ENCODE measurements at regions not wholly inside any gene's neighbourhood (a gene's known extent, or its start where the extent isn't known, plus 50 kb on each side); places are given as distances from the start of the nearest gene placed in this dataset.

DNA sequence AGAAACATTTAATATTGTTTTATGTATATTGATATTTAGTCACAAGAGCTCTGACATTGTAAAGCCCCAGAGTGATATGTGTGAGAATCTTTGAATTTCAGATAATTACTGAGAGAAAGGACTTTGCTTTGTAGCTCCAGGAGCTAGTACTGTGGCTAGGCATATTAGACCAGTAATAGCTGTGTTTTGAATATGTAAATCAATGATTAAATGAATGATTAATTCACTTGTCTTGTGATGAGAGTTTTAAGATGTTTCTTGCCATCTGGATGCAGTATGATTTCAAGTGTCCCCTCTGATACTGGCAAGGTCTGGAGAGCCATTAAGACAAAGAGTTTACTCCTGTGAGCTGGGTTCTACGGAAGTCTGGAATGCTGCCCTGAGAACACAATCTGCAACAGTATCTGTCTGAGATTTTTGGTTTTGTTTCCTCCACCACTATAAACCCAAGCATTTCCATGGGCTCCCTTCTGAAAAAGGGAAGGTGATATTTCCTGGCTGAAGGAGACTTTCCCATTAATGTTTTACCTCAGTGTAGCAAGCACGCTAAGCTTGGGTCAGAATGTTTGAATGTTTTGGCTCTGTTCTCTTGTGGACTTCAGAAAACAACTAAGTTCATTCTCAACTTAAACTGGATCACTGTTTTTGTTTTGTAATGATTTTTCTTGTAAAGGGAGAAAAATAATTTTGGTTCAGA is 61.3 kb upstream of the BICC1 start:
- peak overlapping the region; percentile 82 for H3K27ac Mint-ChIP-seq (ENCODE audit: unreplicated experiment)
- no peak for DNase-seq (ENCODE audit: low spot score)

DNA sequence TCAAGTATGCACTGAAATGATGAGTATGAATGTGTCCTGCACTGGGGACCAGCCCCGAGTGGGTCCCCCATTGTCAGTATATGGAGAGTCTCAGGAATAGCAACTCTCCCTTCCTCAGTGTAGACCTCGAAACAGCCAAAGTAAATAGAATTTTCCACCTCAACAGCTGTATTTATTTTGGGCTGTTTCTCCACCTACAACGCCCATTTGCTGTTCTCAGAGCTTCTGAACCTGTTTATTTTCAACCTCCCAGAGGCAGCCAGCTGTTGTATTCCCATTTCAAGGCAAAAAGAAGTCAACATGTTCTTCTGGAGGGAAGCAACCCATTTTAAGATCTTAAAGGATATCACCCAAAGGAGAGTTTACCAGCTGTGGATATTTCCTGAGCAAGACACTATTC is 59.6 kb upstream of the BICC1 start:
- Mint-ChIP-seq H3K27ac (ENCODE audit: unreplicated experiment) (no peak overlapping the region), H3K4me1 (ENCODE audit: low read depth) (peaks cover 35% of the 10 kb centered on the region), H3K9me3 (ENCODE audit: low read depth) (peaks cover 5% of the 10 kb centered on the region), H3K4me3 (ENCODE audit: unreplicated experiment) (no peak overlapping the region), H3K27me3 (ENCODE audit: low read depth) (no peaks in the 10 kb centered on the region), H3K36me3 (ENCODE audit: low read depth) (no peaks in the 10 kb centered on the region)
- TF ChIP-seq, protein P1, sequence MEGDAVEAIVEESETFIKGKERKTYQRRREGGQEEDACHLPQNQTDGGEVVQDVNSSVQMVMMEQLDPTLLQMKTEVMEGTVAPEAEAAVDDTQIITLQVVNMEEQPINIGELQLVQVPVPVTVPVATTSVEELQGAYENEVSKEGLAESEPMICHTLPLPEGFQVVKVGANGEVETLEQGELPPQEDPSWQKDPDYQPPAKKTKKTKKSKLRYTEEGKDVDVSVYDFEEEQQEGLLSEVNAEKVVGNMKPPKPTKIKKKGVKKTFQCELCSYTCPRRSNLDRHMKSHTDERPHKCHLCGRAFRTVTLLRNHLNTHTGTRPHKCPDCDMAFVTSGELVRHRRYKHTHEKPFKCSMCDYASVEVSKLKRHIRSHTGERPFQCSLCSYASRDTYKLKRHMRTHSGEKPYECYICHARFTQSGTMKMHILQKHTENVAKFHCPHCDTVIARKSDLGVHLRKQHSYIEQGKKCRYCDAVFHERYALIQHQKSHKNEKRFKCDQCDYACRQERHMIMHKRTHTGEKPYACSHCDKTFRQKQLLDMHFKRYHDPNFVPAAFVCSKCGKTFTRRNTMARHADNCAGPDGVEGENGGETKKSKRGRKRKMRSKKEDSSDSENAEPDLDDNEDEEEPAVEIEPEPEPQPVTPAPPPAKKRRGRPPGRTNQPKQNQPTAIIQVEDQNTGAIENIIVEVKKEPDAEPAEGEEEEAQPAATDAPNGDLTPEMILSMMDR (IDR thresholded peaks at IDR 0.05): no peak
- no peak for DNase-seq (ENCODE audit: low spot score)

More for the DNA sequence above, 61.3 kb upstream of the BICC1 start:
- H3K36me3 Mint-ChIP-seq (ENCODE audit: low read depth): no peaks in the 10 kb centered on the region
- peaks cover 24% of the 10 kb centered on the region for H3K4me1 Mint-ChIP-seq (ENCODE audit: low read depth)
- peak overlapping the region; percentile 23 for H3K4me3 Mint-ChIP-seq (ENCODE audit: unreplicated experiment)
- no peaks in the 10 kb centered on the region for H3K9me3 Mint-ChIP-seq (ENCODE audit: low read depth)
- H3K27me3 Mint-ChIP-seq (ENCODE audit: low read depth): no peaks in the 10 kb centered on the region
- TF ChIP-seq, protein P1 (IDR thresholded peaks at IDR 0.05): no peak

DNA sequence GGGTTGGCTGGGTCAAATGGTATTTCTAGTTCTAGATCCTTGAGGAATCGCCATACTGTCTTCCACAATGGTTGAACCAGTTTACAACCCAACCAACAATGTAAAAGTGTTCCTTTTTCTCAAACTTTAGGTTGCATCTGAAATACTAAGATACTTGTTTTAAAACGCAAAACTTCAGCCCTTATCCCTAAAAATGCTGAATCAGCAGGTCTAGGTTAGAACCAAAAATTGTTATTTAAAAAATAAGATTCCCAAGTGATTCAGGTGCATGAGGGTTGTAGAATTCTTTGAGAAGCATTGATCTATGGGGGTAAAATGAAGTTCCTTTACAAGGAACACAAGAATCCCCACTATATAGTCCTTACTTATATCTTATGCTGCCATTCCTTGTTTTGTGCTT is 56.5 kb upstream of the BICC1 start:
- Mint-ChIP-seq H3K36me3 (ENCODE audit: low read depth) (no peaks in the 10 kb centered on the region), H3K9me3 (ENCODE audit: low read depth) (peaks cover 9% of the 10 kb centered on the region), H3K27me3 (ENCODE audit: low read depth) (no peaks in the 10 kb centered on the region), H3K4me3 (ENCODE audit: unreplicated experiment) (no peak overlapping the region), H3K4me1 (ENCODE audit: low read depth) (peaks cover 40% of the 10 kb centered on the region), H3K27ac (ENCODE audit: unreplicated experiment) (no peak overlapping the region)
- TF ChIP-seq, protein P1 (IDR thresholded peaks at IDR 0.05): no peak
- no peak for DNase-seq (ENCODE audit: low spot score)

DNA sequence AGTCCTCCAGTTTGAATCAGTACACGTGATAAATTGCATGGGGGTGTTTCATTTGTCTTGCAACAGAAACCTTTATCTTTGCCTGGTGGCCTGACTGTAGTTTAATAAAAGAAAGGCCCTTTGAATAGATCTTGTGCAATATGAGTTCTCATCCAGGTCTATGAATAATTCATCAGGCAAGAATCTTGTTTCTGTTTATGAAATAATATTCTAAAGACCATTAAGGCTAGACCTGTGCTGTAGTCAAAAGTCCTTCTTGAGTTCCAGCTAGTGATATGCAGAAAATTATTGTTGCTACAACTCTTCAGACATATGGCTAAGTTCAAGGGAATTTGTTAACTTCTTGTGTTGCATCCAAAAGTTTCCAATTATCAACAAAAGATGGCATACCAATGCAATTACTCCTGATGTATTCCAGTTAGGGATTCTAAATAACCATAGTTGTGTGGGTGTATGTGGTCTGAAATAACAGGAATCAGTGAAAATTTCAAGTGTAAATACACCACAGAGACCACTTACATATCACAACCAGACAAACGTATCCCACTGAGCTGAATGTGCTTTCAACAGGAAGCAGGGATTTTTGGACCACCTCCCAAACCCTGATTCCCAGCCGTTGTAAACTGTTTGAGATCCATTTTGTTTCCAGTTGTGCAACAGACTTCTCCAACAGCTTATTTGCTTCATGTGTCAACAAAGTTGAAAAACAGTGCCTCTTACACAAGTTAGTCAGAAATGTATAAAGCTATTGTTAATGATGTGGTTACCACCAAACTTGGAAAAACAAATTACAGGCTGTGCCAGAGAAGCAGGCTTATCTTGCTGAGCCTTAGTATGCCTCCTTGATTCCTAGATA is 54.7 kb upstream of the BICC1 start:
- Mint-ChIP-seq H3K4me1 (ENCODE audit: low read depth) (peaks cover 23% of the 10 kb centered on the region), H3K9me3 (ENCODE audit: low read depth) (peaks cover 12% of the 10 kb centered on the region), H3K36me3 (ENCODE audit: low read depth) (peaks cover 2% of the 10 kb centered on the region), H3K27ac (ENCODE audit: unreplicated experiment) (peak overlapping the region; percentile 57), H3K4me3 (ENCODE audit: unreplicated experiment) (no peak overlapping the region), H3K27me3 (ENCODE audit: low read depth) (no peaks in the 10 kb centered on the region)
- DNase-seq (ENCODE audit: low spot score): no peak
- TF ChIP-seq, protein P1 (IDR thresholded peaks at IDR 0.05): no peak

DNA sequence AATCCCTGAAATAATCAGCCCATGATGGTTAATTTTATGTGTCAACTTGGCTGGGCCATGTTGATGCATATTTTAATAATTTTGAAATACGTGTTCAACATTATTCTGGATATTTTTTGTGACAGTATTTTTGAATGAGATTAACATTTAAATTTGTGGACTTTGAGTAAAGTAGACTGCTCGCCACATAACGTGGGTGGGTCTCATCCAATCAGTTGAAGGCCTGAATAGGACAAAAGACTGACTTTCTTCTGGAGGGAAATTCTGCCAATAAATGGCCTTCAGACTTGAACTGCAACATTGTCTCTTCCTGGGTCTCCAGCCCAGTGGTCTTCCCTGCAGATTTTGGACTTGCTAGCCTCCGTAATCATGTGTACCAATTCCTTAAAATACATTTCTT is 53.6 kb upstream of the BICC1 start:
- Mint-ChIP-seq H3K36me3 (ENCODE audit: low read depth) (peaks cover 2% of the 10 kb centered on the region), H3K27ac (ENCODE audit: unreplicated experiment) (no peak overlapping the region), H3K4me1 (ENCODE audit: low read depth) (peaks cover 17% of the 10 kb centered on the region), H3K27me3 (ENCODE audit: low read depth) (no peaks in the 10 kb centered on the region), H3K9me3 (ENCODE audit: low read depth) (peaks cover 17% of the 10 kb centered on the region), H3K4me3 (ENCODE audit: unreplicated experiment) (no peak overlapping the region)
- DNase-seq (ENCODE audit: low spot score): no peak
- TF ChIP-seq, protein P1 (IDR thresholded peaks at IDR 0.05): no peak

Data from chondrocyte (in vitro differentiated cells).